IPS DF 6.9 (cell line): ENCODE measurements at regions not wholly inside any gene's neighbourhood (a gene's known extent, or its start where the extent isn't known, plus 50 kb on each side); places are given as distances from the start of the nearest gene placed in this dataset.

Experiments
- DNase-seq: peaks from one replicate; pipeline ENCODE4 v3.0.0-alpha.2; 2013; ENCODE audit warnings: low read depth, low spot score
- H3K27ac ChIP-seq: one replicate; pipeline ENCODE4 v1.5.1; 2013; ENCODE audit warnings: low read length, control low read depth
- H3K27me3 ChIP-seq: 2 replicates; pipeline ENCODE4 v1.6.1; 2013; ENCODE audit warnings: mild to moderate bottlenecking, low read length; ENCODE audit not compliant: control insufficient read depth, insufficient read depth
- H3K36me3 ChIP-seq: 2 replicates; pipeline ENCODE4 v1.6.1; 2013; ENCODE audit warnings: low read length; ENCODE audit not compliant: control insufficient read depth, insufficient read depth
- H3K4me1 ChIP-seq: 2 replicates; pipeline ENCODE4 v1.6.1; 2013; ENCODE audit warnings: low read length; ENCODE audit not compliant: control insufficient read depth, insufficient read depth
- H3K4me3 ChIP-seq: 2 replicates; pipeline ENCODE4 v1.5.1; 2013; ENCODE audit warnings: mild to moderate bottlenecking, low read length
- H3K9me3 ChIP-seq: 2 replicates; pipeline ENCODE4 v1.6.1; 2013; ENCODE audit warnings: low read length, inconsistent platforms; ENCODE audit not compliant: control insufficient read depth, insufficient read depth
- WGBS: extraction: QIAGEN DNeasy Blood & Tissue Kit; methylation state at CpG from one replicate; pipeline ENCODE4 v1.1.7; 2013; ENCODE audit warnings: mixed read lengths, missing lambda C conversion rate; ENCODE audit not compliant: insufficient read length, insufficient coverage; 5-methylcytosine and 5-hydroxymethylcytosine counted together

GRCh38 chr13:111022886-111023285, 92.2 kb upstream of the ARHGEF7 start:
- H3K36me3 ChIP-seq, result no peaks in the 10 kb centered on the region
- no peaks in the 10 kb centered on the region for H3K27me3 ChIP-seq

GRCh38 chr13:111022241-111022640, 92.9 kb upstream of the ARHGEF7 start:
- H3K9me3 ChIP-seq, result no peaks in the 10 kb centered on the region; the same call in 1 of the 2 replicates
- no peak for DNase-seq
- H3K27me3 ChIP-seq, result no peaks in the 10 kb centered on the region
- H3K27ac ChIP-seq, result no peak overlapping the region
- H3K36me3 ChIP-seq, result no peaks in the 10 kb centered on the region
- no CpG with 5 or more reads among the region's 1 CpG for WGBS
- H3K4me3 ChIP-seq, result no peak overlapping the region
- no peaks in the 10 kb centered on the region; the same call in 1 of the 2 replicates for H3K4me1 ChIP-seq

More at GRCh38 chr13:111022886-111023285, 92.2 kb upstream of the ARHGEF7 start:
- H3K4me3 ChIP-seq, result no peak overlapping the region
- no peaks in the 10 kb centered on the region; the same call in 1 of the 2 replicates for H3K9me3 ChIP-seq
- no CpG with 5 or more reads among the region's 6 CpGs for WGBS
- no peak overlapping the region for H3K27ac ChIP-seq
- DNase-seq, result no peak
- no peaks in the 10 kb centered on the region; the same call in 1 of the 2 replicates for H3K4me1 ChIP-seq

GRCh38 chr13:111021270-111021669, 93.8 kb upstream of the ARHGEF7 start:
- no peaks in the 10 kb centered on the region; the same call in 1 of the 2 replicates for H3K4me1 ChIP-seq

GRCh38 chr13:111020546-111020945, 94.6 kb upstream of the ARHGEF7 start:
- Histone ChIP-seq H3K4me3 (no peak overlapping the region), H3K4me1 (no peaks in the 10 kb centered on the region; the same call in 1 of the 2 replicates), H3K36me3 (no peaks in the 10 kb centered on the region), H3K27ac (no peak overlapping the region), H3K9me3 (no peaks in the 10 kb centered on the region; the same call in 1 of the 2 replicates), H3K27me3 (no peaks in the 10 kb centered on the region)
- no peak for DNase-seq
- no CpG with 5 or more reads among the region's 6 CpGs for WGBS

More at GRCh38 chr13:111021270-111021669, 93.8 kb upstream of the ARHGEF7 start:
- no peaks in the 10 kb centered on the region for H3K36me3 ChIP-seq
- H3K4me3 ChIP-seq, result no peak overlapping the region
- H3K27me3 ChIP-seq, result no peaks in the 10 kb centered on the region
- H3K9me3 ChIP-seq, result no peaks in the 10 kb centered on the region; the same call in 1 of the 2 replicates
- no peak for DNase-seq
- no peak overlapping the region for H3K27ac ChIP-seq
- no CpG with 5 or more reads among the region's 1 CpG for WGBS

- no peaks in the 10 kb centered on the region; the same call in 1 of the 2 replicates for H3K9me3 ChIP-seq
- no CpG with 5 or more reads among the region's 24 CpGs for WGBS
Measured at GRCh38 chr13:111020021-111020420, 95.1 kb upstream of the ARHGEF7 start.

GRCh38 chr13:111017755-111018459, 97.2 kb upstream of the ARHGEF7 start:
- Histone ChIP-seq H3K4me1 (no peaks in the 10 kb centered on the region; the same call in 1 of the 2 replicates), H3K27ac (no peak overlapping the region), H3K27me3 (no peaks in the 10 kb centered on the region), H3K4me3 (no peak overlapping the region), H3K36me3 (no peaks in the 10 kb centered on the region), H3K9me3 (no peaks in the 10 kb centered on the region; the same call in 1 of the 2 replicates)
- no CpG with 5 or more reads among the region's 26 CpGs for WGBS
- no peak for DNase-seq

More at GRCh38 chr13:111020021-111020420, 95.1 kb upstream of the ARHGEF7 start:
- Histone ChIP-seq H3K4me1 (no peaks in the 10 kb centered on the region; the same call in 1 of the 2 replicates), H3K27me3 (no peaks in the 10 kb centered on the region), H3K4me3 (no peak overlapping the region), H3K27ac (no peak overlapping the region), H3K36me3 (no peaks in the 10 kb centered on the region)
- no peak for DNase-seq

- Histone ChIP-seq H3K36me3 (no peaks in the 10 kb centered on the region), H3K27ac (no peak overlapping the region), H3K4me3 (no peak overlapping the region), H3K27me3 (no peaks in the 10 kb centered on the region), H3K4me1 (no peaks in the 10 kb centered on the region; the same call in 1 of the 2 replicates), H3K9me3 (no peaks in the 10 kb centered on the region)
- DNase-seq, result no peak
- no CpG with 5 or more reads among the region's 3 CpGs for WGBS
Measured at GRCh38 chr13:111013196-111013595, 98.3 kb upstream of the ANKRD10 start.

- Histone ChIP-seq H3K4me1 (no peaks in the 10 kb centered on the region), H3K36me3 (no peaks in the 10 kb centered on the region), H3K4me3 (no peak overlapping the region), H3K27ac (no peak overlapping the region), H3K9me3 (no peaks in the 10 kb centered on the region), H3K27me3 (no peaks in the 10 kb centered on the region)
- no CpG with 5 or more reads among the region's 3 CpGs for WGBS
- no peak for DNase-seq
Measured at GRCh38 chr13:111011899-111012298, 97.0 kb upstream of the ANKRD10 start.

GRCh38 chr13:111008351-111008750, 93.5 kb upstream of the ANKRD10 start:
- no CpG with 5 or more reads among the region's 6 CpGs for WGBS
- Histone ChIP-seq H3K9me3 (no peaks in the 10 kb centered on the region), H3K27ac (no peak overlapping the region), H3K4me1 (0 out of 2 replicates have a peak, but pooled peaks cover 1% of the 10 kb centered on the region), H3K27me3 (no peaks in the 10 kb centered on the region), H3K4me3 (no peak overlapping the region), H3K36me3 (no peaks in the 10 kb centered on the region)
- no peak for DNase-seq

- Histone ChIP-seq H3K27me3 (no peaks in the 10 kb centered on the region), H3K27ac (no peak overlapping the region), H3K9me3 (no peaks in the 10 kb centered on the region), H3K36me3 (no peaks in the 10 kb centered on the region), H3K4me3 (no peak overlapping the region), H3K4me1 (0 out of 2 replicates have a peak, but pooled peaks cover 1% of the 10 kb centered on the region)
- DNase-seq, result no peak
- no CpG with 5 or more reads among the region's 3 CpGs for WGBS
Measured at GRCh38 chr13:111007209-111007608, 92.3 kb upstream of the ANKRD10 start.
